ENCODE measurements at regions not wholly inside any gene's neighbourhood (a gene's known extent, or its start where the extent isn't known, plus 50 kb on each side); places are given as distances from the start of the nearest gene placed in this dataset.

DNA sequence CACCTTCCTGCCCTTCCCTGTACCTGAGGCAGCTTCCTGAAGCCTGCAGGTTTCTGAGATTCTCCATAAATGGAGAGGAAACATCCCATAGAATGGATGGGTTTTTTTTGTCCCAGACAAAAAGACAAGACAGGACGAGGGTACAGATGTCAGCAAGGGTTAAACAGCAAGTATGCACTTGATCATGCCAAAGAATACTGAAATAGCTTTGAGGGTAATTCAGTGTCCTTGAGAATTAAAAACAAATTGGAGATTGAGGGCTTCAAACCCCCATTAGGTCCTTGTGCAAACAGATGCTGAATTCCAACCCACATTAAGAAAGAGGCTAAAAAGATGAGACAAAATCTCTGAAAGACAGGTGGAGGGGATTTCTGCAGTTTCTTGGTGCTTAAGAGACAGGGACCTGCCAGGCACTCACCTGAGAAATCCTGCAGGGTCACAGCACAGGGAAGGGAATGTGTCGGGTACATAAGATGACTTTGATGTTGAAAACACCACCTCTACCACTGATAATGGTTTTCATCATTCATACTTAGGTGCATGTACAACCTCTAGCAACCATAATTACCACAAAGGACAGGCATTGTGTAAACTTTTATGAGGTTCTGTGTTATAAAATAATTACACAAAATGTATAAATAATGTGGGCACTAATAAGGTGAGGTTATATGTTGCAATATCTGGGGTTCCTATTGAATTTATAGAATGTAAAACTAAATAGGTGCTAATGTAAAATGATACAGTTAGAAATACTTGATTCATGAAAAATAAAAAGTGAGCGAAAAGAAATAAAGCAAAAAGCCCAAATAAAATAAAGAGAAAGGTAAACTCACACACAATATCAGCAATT is 107.1 kb upstream of the TOP3B start:
- no peak for DNase-seq (ENCODE audit: low read depth)
- no peak overlapping the region for H3K4me3 ChIP-seq (ENCODE audit: low read depth, low read length)
- TF ChIP-seq, protein P1, sequence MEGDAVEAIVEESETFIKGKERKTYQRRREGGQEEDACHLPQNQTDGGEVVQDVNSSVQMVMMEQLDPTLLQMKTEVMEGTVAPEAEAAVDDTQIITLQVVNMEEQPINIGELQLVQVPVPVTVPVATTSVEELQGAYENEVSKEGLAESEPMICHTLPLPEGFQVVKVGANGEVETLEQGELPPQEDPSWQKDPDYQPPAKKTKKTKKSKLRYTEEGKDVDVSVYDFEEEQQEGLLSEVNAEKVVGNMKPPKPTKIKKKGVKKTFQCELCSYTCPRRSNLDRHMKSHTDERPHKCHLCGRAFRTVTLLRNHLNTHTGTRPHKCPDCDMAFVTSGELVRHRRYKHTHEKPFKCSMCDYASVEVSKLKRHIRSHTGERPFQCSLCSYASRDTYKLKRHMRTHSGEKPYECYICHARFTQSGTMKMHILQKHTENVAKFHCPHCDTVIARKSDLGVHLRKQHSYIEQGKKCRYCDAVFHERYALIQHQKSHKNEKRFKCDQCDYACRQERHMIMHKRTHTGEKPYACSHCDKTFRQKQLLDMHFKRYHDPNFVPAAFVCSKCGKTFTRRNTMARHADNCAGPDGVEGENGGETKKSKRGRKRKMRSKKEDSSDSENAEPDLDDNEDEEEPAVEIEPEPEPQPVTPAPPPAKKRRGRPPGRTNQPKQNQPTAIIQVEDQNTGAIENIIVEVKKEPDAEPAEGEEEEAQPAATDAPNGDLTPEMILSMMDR (conservative IDR thresholded peaks at IDR 0.05; ENCODE audit: low read depth, low read length) = no peak

DNA sequence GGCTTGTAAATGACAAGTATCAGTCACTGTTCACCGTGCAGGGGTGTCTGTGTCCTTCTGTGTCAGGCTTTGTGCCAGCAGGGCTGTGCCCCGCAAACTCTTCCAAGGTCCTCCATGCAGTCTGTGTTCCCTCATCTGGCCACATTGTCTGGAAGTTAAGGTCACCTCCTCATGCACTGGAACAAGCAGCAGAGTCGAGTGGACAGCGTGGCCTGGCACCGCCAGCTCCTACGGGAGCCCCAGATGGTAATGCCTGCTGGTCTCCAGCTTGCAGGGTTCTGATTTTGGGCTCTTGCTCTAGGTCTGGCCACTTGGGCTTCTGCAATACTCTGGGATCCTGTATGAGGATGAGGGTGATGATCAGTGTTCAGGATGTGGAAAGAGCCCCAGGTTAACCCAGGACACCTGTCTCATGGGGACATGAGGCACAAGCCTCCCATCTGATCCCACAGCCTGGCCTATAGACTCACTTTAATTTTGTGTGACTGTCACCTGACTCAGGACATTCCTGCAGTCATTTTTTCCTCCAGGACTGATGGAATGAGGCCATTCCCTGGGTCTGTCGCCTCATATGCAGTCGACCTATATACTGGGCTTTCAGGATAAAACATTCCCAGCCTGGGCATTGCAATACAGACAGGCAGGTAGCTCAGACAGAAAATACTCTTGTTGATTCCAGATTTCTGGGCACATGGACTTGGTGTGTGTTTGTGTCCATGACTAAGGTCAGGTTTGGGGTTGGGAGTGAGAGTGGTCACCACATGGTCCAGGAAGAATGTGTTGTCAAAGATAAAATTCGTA is 106.3 kb upstream of the TOP3B start:
- H3K4me3 ChIP-seq (ENCODE audit: low read depth, low read length) = no peak overlapping the region
- DNase-seq (ENCODE audit: low read depth) = no peak
- TF ChIP-seq, protein P1 (conservative IDR thresholded peaks at IDR 0.05; ENCODE audit: low read depth, low read length) = no peak

DNA sequence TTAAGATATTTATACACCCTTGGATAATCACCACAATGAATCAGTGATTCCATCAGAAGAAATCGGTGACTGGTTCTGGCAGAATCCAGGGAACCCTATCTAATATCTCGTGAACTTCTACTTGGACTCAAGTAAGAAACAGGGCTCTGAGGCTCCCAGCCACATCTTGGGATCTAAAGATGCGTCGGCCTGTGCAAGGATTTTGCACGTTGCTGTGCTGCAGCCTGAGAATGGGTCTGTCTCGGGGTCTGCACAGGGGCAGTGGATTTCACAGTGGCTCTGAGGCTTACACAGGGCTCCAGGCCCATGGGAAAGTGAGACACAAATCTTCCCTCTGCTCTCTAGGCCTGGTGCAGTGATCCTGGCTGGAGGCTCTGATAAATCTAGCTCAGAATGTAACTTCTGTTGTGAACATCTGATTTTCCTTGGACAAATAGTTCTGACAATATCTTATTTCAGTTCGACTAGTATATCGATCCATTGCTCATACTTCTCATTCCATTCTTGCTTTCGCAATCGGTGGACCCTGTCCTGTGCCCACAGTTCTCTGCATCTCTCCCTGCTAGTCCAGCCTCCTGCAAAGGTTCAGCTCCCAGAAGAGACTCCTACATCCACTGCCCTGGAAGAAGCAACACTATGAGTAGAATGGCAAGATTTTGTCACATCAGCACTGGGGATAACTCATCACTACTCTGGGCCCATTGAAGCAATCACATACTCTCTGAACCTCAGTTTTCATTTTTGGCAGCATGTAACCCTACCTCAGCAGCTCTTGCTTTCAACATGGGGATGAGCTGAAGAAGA is 105.5 kb upstream of the TOP3B start:
- H3K4me3 ChIP-seq (ENCODE audit: low read depth, low read length) = no peak overlapping the region
- DNase-seq (ENCODE audit: low read depth) = no peak
- TF ChIP-seq, protein P1 (conservative IDR thresholded peaks at IDR 0.05; ENCODE audit: low read depth, low read length) = no peak

DNA sequence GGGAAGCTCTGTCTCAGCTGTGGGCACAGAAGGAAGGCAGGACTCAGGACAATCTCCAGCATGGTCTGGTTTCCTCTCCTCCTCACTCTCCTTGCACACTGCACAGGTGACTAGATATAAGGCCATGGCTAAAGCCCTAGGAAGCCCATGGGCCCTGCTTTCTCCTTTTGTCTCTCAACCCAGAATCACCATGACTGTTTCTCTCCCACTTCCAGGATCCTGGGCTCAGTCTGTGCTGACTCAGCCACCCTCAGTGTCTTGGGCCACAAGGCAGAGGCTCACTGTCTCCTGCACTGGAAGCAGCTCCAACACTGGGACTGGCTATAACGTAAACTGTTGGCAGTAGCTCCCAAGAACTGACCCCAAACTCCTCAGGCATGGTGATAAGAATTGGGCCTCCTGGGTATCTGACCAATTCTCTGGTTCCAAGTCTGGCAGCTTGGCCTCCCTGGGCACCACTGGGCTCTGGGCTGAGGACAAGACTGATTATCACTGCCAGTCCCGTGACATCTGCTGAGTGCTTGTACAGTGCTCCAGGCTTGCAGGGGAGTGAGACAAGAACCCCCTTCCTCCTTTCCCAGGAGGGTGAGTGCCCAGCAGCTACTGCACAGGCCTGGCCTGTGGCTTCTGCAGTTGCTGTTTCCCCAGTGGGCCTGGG is 104.0 kb upstream of the TOP3B start:
- TF ChIP-seq, protein P1 (conservative IDR thresholded peaks at IDR 0.05; ENCODE audit: low read depth, low read length) = no peak
- no peak overlapping the region for H3K4me3 ChIP-seq (ENCODE audit: low read depth, low read length)
- no peak for DNase-seq (ENCODE audit: low read depth)

DNA sequence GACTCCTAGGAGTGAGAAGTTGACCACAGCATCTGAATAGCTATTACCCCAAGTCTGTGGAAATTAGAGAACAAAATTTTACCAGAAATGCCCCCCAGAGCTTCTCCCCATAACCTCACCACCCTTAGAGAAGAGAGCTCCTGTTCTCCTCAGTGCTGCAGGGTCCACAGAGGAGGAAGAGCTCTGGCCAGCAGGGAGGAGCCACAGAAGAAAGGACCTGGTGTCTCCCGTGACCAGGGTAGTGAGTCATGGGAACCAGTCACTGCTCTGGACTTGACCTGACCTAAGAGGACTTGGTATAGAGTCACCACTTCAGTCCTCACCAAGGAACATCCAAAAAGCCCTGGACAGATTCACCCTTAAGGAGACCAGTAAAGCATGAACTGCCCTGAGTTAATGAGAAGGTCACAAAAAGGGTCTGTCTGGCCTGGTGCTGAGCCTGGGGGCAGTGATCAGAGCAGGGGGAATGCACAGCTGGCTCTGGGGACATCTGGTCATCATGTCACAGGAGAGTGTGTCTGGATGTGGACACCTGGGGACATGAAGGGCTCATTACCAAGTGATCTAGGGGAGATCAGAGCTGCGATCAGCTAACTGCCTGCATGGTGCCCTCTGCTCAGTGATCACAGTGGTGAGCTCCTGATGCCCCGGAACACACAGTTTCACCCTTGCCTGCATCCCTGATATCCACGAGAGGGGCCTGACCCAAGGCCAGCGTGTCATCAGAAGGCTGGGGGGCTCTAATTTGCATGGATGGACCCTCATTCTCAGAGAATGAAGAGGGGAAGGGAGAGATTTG is 103.3 kb upstream of the TOP3B start:
- DNase-seq (ENCODE audit: low read depth) = peak; percentile 22
- TF ChIP-seq, protein P1 (conservative IDR thresholded peaks at IDR 0.05; ENCODE audit: low read depth, low read length) = no peak

More for the DNA sequence above, 103.3 kb upstream of the TOP3B start:
- H3K4me3 ChIP-seq (ENCODE audit: low read depth, low read length) = no peak overlapping the region
